GM23248 (cell line): ENCODE measurements at regions not wholly inside any gene's neighbourhood (a gene's known extent, or its start where the extent isn't known, plus 50 kb on each side); places are given as distances from the start of the nearest gene placed in this dataset.
A peak's percentile ranks its signal among the peaks of the same experiment; 100 is the strongest.

Experiments
- DNase-seq: peaks from one replicate; pipeline ENCODE4 v3.0.0-alpha.2; 2015
- H2AFZ ChIP-seq: fragments of 200-600 bp; sonication (generic); 2 replicates; pipeline ENCODE4 v1.6.1; 2016; ENCODE audit warnings: antibody characterized with exemption
- H3F3A ChIP-seq: fragments of 200-600 bp; sonication (generic); 2 replicates; pipeline ENCODE4 v1.6.1; 2016; ENCODE audit warnings: mild to moderate bottlenecking, antibody characterized with exemption, mixed run types; ENCODE audit not compliant: insufficient read depth
- H3K27ac ChIP-seq: fragments of 200-600 bp; sonication (generic); 2 replicates; pipeline ENCODE4 v1.5.1; 2016; ENCODE audit warnings: mild to moderate bottlenecking
- H3K27me3 ChIP-seq: fragments of 200-600 bp; sonication (generic); replicated peaks from 2 replicates; pipeline ENCODE4 v1.6.1; 2016; ENCODE audit warnings: mild to moderate bottlenecking; ENCODE audit not compliant: insufficient read depth
- H3K36me3 ChIP-seq: fragments of 200-600 bp; sonication (generic); 2 replicates; pipeline ENCODE4 v1.6.1; 2016; ENCODE audit warnings: low read depth, mild to moderate bottlenecking
- H3K4me1 ChIP-seq: fragments of 200-600 bp; sonication (generic); 2 replicates; pipeline ENCODE4 v1.6.1; 2016; ENCODE audit warnings: mild to moderate bottlenecking; ENCODE audit not compliant: insufficient read depth
- H3K4me2 ChIP-seq: fragments of 200-600 bp; sonication (generic); one replicate; pipeline ENCODE4 v1.6.1; 2016; ENCODE audit warnings: mild to moderate bottlenecking; ENCODE audit not compliant: unreplicated experiment
- H3K4me3 ChIP-seq: fragments of 200-600 bp; sonication (generic); 2 replicates; pipeline ENCODE4 v1.5.1; 2016; ENCODE audit warnings: mild to moderate bottlenecking
- H3K79me2 ChIP-seq: fragments of 200-600 bp; sonication (generic); 2 replicates; pipeline ENCODE4 v1.6.1; 2016; ENCODE audit warnings: mild to moderate bottlenecking; ENCODE audit not compliant: insufficient read depth
- H3K9ac ChIP-seq: fragments of 200-600 bp; sonication (generic); 2 replicates; pipeline ENCODE4 v1.6.1; 2016; ENCODE audit warnings: mild to moderate bottlenecking
- H3K9me2 ChIP-seq: fragments of 200-600 bp; sonication (generic); 2 replicates; pipeline ENCODE4 v1.6.1; 2016; ENCODE audit warnings: mixed run types, mild to moderate bottlenecking, moderate library complexity; ENCODE audit not compliant: insufficient read depth
- H3K9me3 ChIP-seq: fragments of 200-600 bp; sonication (generic); one replicate; pipeline ENCODE4 v1.6.1; 2017; ENCODE audit warnings: low read depth
- H4K20me1 ChIP-seq: fragments of 200-600 bp; sonication (generic); 2 replicates; pipeline ENCODE4 v1.6.0; 2016; ENCODE audit not compliant: insufficient read depth
- EZH2 ChIP-seq: fragments of 200-600 bp; sonication (generic); IDR thresholded peaks from 2 replicates; pipeline ENCODE4 v1.6.1; 2018; ENCODE audit warnings: antibody characterized with exemption, mild to moderate bottlenecking; ENCODE audit not compliant: insufficient read depth, poor library complexity, severe bottlenecking
- EZH2phosphoT487 ChIP-seq: fragments of 200-600 bp; sonication (generic); IDR thresholded peaks from 2 replicates; pipeline ENCODE4 v1.6.1; 2018; ENCODE audit warnings: antibody characterized with exemption, moderate library complexity, mild to moderate bottlenecking, low read depth; ENCODE audit not compliant: insufficient read depth
- WGBS, 2 experiments: methylation state at CpG; one replicate each; pipeline ENCODE4 v1.1.6; 2015 to 2017; ENCODE audit warnings: low lambda C conversion rate in 2 of 2, low coverage in 1 of 2; ENCODE audit errors: missing lambda C conversion rate in 2 of 2; 5-methylcytosine and 5-hydroxymethylcytosine counted together
- in situ Hi-C: fragments of 300-500 bp; cut with MboI; formaldehyde crosslinking; loops from 2 replicates; pipeline ENCODE4 v1.15.0; 2020

DNA sequence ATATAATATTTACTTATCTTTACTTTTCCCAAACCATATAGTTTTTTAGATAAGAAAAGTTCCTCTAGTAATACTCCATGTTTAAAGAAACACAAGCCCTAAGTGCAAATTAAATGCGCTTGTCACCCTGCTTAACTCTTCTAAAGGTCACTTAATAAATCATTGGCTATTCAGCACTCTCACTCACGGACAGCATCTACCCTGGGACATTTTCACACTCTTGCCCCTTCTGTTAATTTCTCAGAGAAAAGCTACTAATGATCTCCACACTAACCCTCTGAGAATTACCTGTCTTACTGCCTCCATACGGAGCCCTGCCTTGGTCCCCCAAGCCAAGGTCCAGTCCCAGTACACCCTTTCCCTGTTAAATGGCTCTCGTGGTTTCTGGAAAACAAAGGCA is 102.2 kb downstream of the NRN1 start:
- 95 to 97% methylated on average over 4 of the region's 4 CpGs for WGBS, 2 experiments
- Histone ChIP-seq H3K4me2 (peak overlapping the region; percentile 70), H3K79me2 (no peaks in the 10 kb centered on the region), H3K27me3 (no peaks in the 10 kb centered on the region), H3K4me1 (peaks cover 17% of the 10 kb centered on the region), H3K9me2 (no peaks in the 10 kb centered on the region), H2AFZ (peak overlapping the region; percentile 49; the same call in 1 of the 2 replicates), H3K9ac (peak overlapping the region; percentile 59), H3K9me3 (no peaks in the 10 kb centered on the region), H3F3A (peaks cover 10% of the 10 kb centered on the region), H4K20me1 (no peaks in the 10 kb centered on the region), H3K36me3 (no peaks in the 10 kb centered on the region), H3K4me3 (no peak overlapping the region), H3K27ac (no peak overlapping the region)
- in situ Hi-C loops = no loop called here
- peak; percentile 9 for DNase-seq
- TF ChIP-seq EZH2phosphoT487 (no peak), EZH2 (no peak)

- TF ChIP-seq EZH2 = no peak
Measured at GRCh38 chr6:5899216-5900045, 107.3 kb downstream of the NRN1 start.

DNA sequence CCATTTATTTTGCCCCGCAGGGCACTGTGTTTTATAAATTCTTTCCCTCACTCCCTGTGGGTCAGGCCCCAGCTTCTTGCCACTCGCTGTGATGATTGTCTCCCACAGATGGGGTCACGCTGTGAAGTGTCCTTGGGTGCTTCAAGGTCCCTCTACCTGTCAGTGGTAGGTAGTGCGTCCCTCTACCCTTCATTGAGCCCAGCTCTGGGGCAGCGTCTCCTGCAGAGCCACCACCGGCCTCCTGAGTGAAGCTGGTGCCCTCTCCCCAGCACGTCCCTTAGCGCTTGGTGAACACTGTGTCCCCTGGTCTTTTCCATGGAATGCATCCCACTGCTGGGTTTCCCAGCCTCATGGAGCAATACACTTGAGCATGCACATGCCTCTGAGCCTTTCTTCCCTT is 108.2 kb downstream of the NRN1 start:
- H3K79me2 ChIP-seq = no peaks in the 10 kb centered on the region
- no peak overlapping the region for H2AFZ ChIP-seq
- H4K20me1 ChIP-seq = no peaks in the 10 kb centered on the region
- in situ Hi-C loops = no loop called here
- DNase-seq = no peak
- H3K4me1 ChIP-seq = no peaks in the 10 kb centered on the region
- H3K27ac ChIP-seq = no peak overlapping the region
- WGBS, 2 experiments = 91 to 93% methylated on average over 7 to 8 of the region's 8 CpGs
- H3F3A ChIP-seq = no peaks in the 10 kb centered on the region
- H3K27me3 ChIP-seq = no peaks in the 10 kb centered on the region
- no peaks in the 10 kb centered on the region for H3K9me3 ChIP-seq
- H3K9ac ChIP-seq = no peak overlapping the region
- no peaks in the 10 kb centered on the region for H3K9me2 ChIP-seq
- no peak overlapping the region for H3K4me3 ChIP-seq
- H3K36me3 ChIP-seq = no peaks in the 10 kb centered on the region
- no peak for TF ChIP-seq EZH2
- TF ChIP-seq EZH2phosphoT487 = no peak
- H3K4me2 ChIP-seq = no peak overlapping the region

More at GRCh38 chr6:5899216-5900045, 107.3 kb downstream of the NRN1 start:
- 74 to 78% methylated on average over 4 of the region's 4 CpGs for WGBS, 2 experiments
- Histone ChIP-seq H3K36me3 (no peaks in the 10 kb centered on the region), H3F3A (no peaks in the 10 kb centered on the region), H4K20me1 (no peaks in the 10 kb centered on the region), H3K9me3 (no peaks in the 10 kb centered on the region), H3K27me3 (no peaks in the 10 kb centered on the region), H3K4me1 (no peaks in the 10 kb centered on the region), H2AFZ (no peak overlapping the region), H3K4me3 (no peak overlapping the region), H3K4me2 (no peak overlapping the region), H3K9ac (no peak overlapping the region), H3K79me2 (no peaks in the 10 kb centered on the region), H3K9me2 (no peaks in the 10 kb centered on the region), H3K27ac (no peak overlapping the region)
- in situ Hi-C loops = no loop called here
- peak; percentile 21 for DNase-seq

DNA sequence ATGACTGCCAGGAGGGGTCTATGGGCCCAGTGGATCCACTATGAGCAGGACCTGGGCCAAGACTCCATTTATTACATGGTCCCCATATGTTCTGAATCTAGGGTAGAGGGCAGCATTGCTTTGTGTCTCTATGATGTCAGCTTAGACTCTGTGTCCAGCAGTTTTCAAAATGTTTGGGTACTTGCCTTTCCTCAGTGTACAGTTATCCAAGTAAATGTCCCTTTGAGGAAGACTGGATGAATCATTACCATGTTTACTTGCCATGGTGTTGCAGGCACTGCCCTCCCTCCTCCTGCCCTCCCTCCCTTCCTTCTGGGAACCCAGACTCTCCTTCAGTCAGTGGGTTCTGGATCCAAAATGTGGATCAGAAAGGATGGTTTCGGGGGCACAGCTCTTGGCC is 108.6 kb downstream of the NRN1 start:
- H3K4me1 ChIP-seq = no peaks in the 10 kb centered on the region
- H3K36me3 ChIP-seq = no peaks in the 10 kb centered on the region
- 42% methylated on average over 1 of the region's 1 CpG; no CpG with 5 or more reads in 1 of the 2 experiments for WGBS, 2 experiments
- no peaks in the 10 kb centered on the region for H4K20me1 ChIP-seq
- TF ChIP-seq EZH2 (no peak), EZH2phosphoT487 (no peak)
- no peaks in the 10 kb centered on the region for H3K9me3 ChIP-seq
- in situ Hi-C loops = no loop called here
- H3F3A ChIP-seq = no peaks in the 10 kb centered on the region
- H3K79me2 ChIP-seq = no peaks in the 10 kb centered on the region
- H2AFZ ChIP-seq = no peak overlapping the region
- H3K27me3 ChIP-seq = no peaks in the 10 kb centered on the region
- peak; percentile 14 for DNase-seq
- no peaks in the 10 kb centered on the region for H3K9me2 ChIP-seq
- no peak overlapping the region for H3K27ac ChIP-seq
- H3K4me3 ChIP-seq = no peak overlapping the region
- H3K9ac ChIP-seq = no peak overlapping the region
- H3K4me2 ChIP-seq = no peak overlapping the region
